Parathyroid adenoma (tissue), 2 donors: ENCODE measurements at regions not wholly inside any gene's neighbourhood (a gene's known extent, or its start where the extent isn't known, plus 50 kb on each side); places are given as distances from the start of the nearest gene placed in this dataset.

Experiments used
- H2AFZ ChIP-seq: fragments of 300-600 bp; sonication (generic); one replicate; pipeline ENCODE4 v1.7.0; 2017; ENCODE audit warnings: antibody characterized with exemption, mild to moderate bottlenecking
- H3K27ac ChIP-seq: fragments of 300-600 bp; sonication (generic); one replicate; pipeline ENCODE4 v1.7.0; 2017
- H3K27me3 ChIP-seq: fragments of 300-600 bp; sonication (generic); one replicate; pipeline ENCODE4 v1.7.0; 2017; ENCODE audit warnings: low read length; ENCODE audit not compliant: control insufficient read depth, insufficient read depth
- H3K36me3 ChIP-seq: fragments of 300-600 bp; sonication (generic); one replicate; pipeline ENCODE4 v1.7.0; 2017; ENCODE audit warnings: low read length; ENCODE audit not compliant: control insufficient read depth, insufficient read depth
- H3K4me1 ChIP-seq: fragments of 300-600 bp; sonication (generic); one replicate; pipeline ENCODE4 v1.7.0; 2017; ENCODE audit warnings: control low read depth
- H3K4me2 ChIP-seq: fragments of 300-600 bp; sonication (generic); one replicate; pipeline ENCODE4 v1.7.0; 2017; ENCODE audit warnings: low read length
- H3K4me3 ChIP-seq: fragments of 300-600 bp; sonication (generic); one replicate; pipeline ENCODE4 v1.7.0; 2017; ENCODE audit warnings: low read depth, low read length
- H3K79me2 ChIP-seq: fragments of 300-600 bp; sonication (generic); one replicate; pipeline ENCODE4 v1.7.0; 2017; ENCODE audit warnings: control low read depth
- H3K9ac ChIP-seq: fragments of 300-600 bp; sonication (generic); one replicate; pipeline ENCODE4 v1.7.0; 2017; ENCODE audit warnings: mild to moderate bottlenecking
- H3K9me3 ChIP-seq: fragments of 300-600 bp; sonication (generic); one replicate; pipeline ENCODE4 v1.7.0; 2017; ENCODE audit warnings: low read length; ENCODE audit not compliant: control insufficient read depth
- TF ChIP-seq, protein P1 (sequence below): fragments of 300-600 bp; sonication (generic); IDR thresholded peaks from one replicate; pipeline ENCODE4 v1.7.0; 2017; ENCODE audit warnings: antibody characterized with exemption, mild to moderate bottlenecking
- donor health status: primary hyperparathyroidism.

- no peak overlapping the region for H3K4me3 ChIP-seq
- H3K4me2 ChIP-seq: no peak overlapping the region
- no peaks in the 10 kb centered on the region for H3K27me3 ChIP-seq
- H3K4me1 ChIP-seq: no peaks in the 10 kb centered on the region
- no peaks in the 10 kb centered on the region for H3K79me2 ChIP-seq
- no peak overlapping the region for H3K9ac ChIP-seq
- H3K27ac ChIP-seq: no peak overlapping the region
- H2AFZ ChIP-seq: no peak overlapping the region
- TF ChIP-seq, protein P1, sequence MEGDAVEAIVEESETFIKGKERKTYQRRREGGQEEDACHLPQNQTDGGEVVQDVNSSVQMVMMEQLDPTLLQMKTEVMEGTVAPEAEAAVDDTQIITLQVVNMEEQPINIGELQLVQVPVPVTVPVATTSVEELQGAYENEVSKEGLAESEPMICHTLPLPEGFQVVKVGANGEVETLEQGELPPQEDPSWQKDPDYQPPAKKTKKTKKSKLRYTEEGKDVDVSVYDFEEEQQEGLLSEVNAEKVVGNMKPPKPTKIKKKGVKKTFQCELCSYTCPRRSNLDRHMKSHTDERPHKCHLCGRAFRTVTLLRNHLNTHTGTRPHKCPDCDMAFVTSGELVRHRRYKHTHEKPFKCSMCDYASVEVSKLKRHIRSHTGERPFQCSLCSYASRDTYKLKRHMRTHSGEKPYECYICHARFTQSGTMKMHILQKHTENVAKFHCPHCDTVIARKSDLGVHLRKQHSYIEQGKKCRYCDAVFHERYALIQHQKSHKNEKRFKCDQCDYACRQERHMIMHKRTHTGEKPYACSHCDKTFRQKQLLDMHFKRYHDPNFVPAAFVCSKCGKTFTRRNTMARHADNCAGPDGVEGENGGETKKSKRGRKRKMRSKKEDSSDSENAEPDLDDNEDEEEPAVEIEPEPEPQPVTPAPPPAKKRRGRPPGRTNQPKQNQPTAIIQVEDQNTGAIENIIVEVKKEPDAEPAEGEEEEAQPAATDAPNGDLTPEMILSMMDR: no peak
- no peaks in the 10 kb centered on the region for H3K36me3 ChIP-seq
- no peaks in the 10 kb centered on the region for H3K9me3 ChIP-seq
These were observed 138.4 kb downstream of the UQCRFS1 start for GRCh38 chr19:29074579-29074978.

DNA sequence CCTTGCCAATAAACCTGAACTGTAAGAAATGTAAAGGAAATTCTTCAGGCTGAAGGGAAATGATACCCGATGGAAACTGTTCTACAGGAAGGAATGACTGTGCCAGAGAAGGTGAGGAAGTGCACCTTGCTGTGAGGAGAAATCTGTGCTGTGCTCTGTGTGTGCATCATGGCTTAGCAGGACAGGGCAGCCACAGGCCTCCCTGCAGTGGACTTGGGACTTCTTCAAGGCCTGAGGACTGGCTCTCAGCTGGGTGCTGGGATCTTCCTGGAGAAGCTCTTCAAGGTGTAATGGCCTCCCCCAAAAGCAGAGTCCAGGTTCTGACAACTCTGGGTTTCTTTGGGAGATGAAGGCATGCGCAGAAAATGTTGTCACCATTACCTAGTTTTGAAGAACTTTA is 145.1 kb downstream of the UQCRFS1 start:
- TF ChIP-seq, protein P1: no peak
- Histone ChIP-seq H2AFZ (no peak overlapping the region), H3K9me3 (no peaks in the 10 kb centered on the region)

GRCh38 chr19:29062475-29063435 is 150.2 kb downstream of the UQCRFS1 start:
- H3K36me3 ChIP-seq: no peaks in the 10 kb centered on the region
- H3K4me3 ChIP-seq: no peak overlapping the region
- no peaks in the 10 kb centered on the region for H3K4me1 ChIP-seq
- H3K79me2 ChIP-seq: no peaks in the 10 kb centered on the region
- TF ChIP-seq, protein P1: no peak
- H3K9ac ChIP-seq: no peak overlapping the region
- no peak overlapping the region for H3K4me2 ChIP-seq
- H3K27ac ChIP-seq: no peak overlapping the region
- no peaks in the 10 kb centered on the region for H3K27me3 ChIP-seq
- H2AFZ ChIP-seq: peak overlapping the region; percentile 28
- H3K9me3 ChIP-seq: no peaks in the 10 kb centered on the region

More for the DNA sequence above, 145.1 kb downstream of the UQCRFS1 start:
- Histone ChIP-seq H3K9ac (no peak overlapping the region), H3K4me1 (no peaks in the 10 kb centered on the region), H3K27me3 (no peaks in the 10 kb centered on the region), H3K4me2 (no peak overlapping the region), H3K79me2 (no peaks in the 10 kb centered on the region), H3K27ac (no peak overlapping the region), H3K4me3 (no peak overlapping the region), H3K36me3 (no peaks in the 10 kb centered on the region)

DNA sequence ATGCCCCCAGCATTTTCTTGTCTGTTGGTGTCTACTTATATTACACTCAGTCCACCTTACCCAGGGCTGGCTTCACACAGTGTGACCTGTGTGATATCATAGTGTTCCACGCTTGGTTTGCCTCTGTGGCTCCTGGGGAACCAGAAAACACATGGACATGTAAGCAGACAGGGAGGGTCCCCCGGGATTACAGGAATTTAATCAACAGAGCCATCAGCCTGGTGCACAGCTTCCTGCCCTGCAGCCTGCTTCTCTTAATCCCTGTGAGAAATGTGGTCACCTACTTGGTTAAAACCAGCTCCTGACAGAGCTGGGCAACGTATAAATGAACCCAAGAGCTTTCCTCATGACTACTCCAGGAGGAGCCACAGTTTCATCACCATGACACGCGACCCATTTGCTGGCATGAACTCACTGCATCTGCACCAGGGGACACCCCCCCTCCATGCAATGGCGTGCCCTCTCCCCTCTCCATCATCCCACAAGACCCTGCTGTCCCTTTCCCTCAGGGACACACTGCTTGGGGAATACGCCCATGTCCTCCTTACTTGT is 152.1 kb downstream of the UQCRFS1 start:
- Histone ChIP-seq H3K4me1 (no peaks in the 10 kb centered on the region), H2AFZ (no peak overlapping the region), H3K9me3 (no peaks in the 10 kb centered on the region), H3K27ac (no peak overlapping the region), H3K4me2 (no peak overlapping the region), H3K4me3 (no peak overlapping the region), H3K79me2 (no peaks in the 10 kb centered on the region), H3K9ac (no peak overlapping the region), H3K36me3 (no peaks in the 10 kb centered on the region), H3K27me3 (no peaks in the 10 kb centered on the region)
- TF ChIP-seq, protein P1: no peak
